ENCODE measurements at regions not wholly inside any gene's neighbourhood (a gene's known extent, or its start where the extent isn't known, plus 50 kb on each side); places are given as distances from the start of the nearest gene placed in this dataset.

GRCh38 chr6:19635728-19636127, 201.4 kb upstream of the ID4 start:
- intact Hi-C loops (cut with DNase I; ENCODE audit: low total_unique reads): no loop called here
- 98 to 100% methylated on average over 2 of the region's 2 CpGs for WGBS, 2 donors
- no peak for DNase-seq (ENCODE audit: low spot score in 2 of 2)
- TF ChIP-seq CTCF (IDR thresholded peaks at IDR 0.05) (no peak), POLR2A (IDR thresholded peaks at IDR 0.05) (no peak)
- no peak overlapping the region for H3K4me3 ChIP-seq (ENCODE audit: low read depth, poor library complexity, severe bottlenecking)

- WGBS, 2 donors: 85 to 91% methylated on average over 1 of the region's 1 CpG
- DNase-seq (ENCODE audit: low spot score in 2 of 2): no peak
- no peak for TF ChIP-seq POLR2A (IDR thresholded peaks at IDR 0.05)
- no peak for TF ChIP-seq CTCF (IDR thresholded peaks at IDR 0.05)
These were observed 200.2 kb upstream of the ID4 start for GRCh38 chr6:19637010-19637409.

GRCh38 chr6:19638931-19639330, 198.2 kb upstream of the ID4 start:
- intact Hi-C loops (cut with DNase I; ENCODE audit: low total_unique reads): no loop called here
- TF ChIP-seq CTCF (IDR thresholded peaks at IDR 0.05): no peak
- TF ChIP-seq POLR2A (IDR thresholded peaks at IDR 0.05): no peak
- no peak overlapping the region for H3K4me3 ChIP-seq (ENCODE audit: low read depth, poor library complexity, severe bottlenecking)
- 91 to 94% methylated on average over 9 of the region's 9 CpGs for WGBS, 2 donors
- DNase-seq (ENCODE audit: low spot score in 2 of 2): no peak

More at GRCh38 chr6:19637010-19637409, 200.2 kb upstream of the ID4 start:
- no peak overlapping the region for H3K4me3 ChIP-seq (ENCODE audit: low read depth, poor library complexity, severe bottlenecking)
- intact Hi-C loops (cut with DNase I; ENCODE audit: low total_unique reads): no loop called here

- no peak for DNase-seq (ENCODE audit: low spot score in 2 of 2)
- no peak overlapping the region for H3K4me3 ChIP-seq (ENCODE audit: low read depth, poor library complexity, severe bottlenecking)
- no peak for TF ChIP-seq CTCF (IDR thresholded peaks at IDR 0.05)
- no peak for TF ChIP-seq POLR2A (IDR thresholded peaks at IDR 0.05)
- 96% methylated on average over 2 of the region's 2 CpGs for WGBS, 2 donors
- intact Hi-C loops (cut with DNase I; ENCODE audit: low total_unique reads): no loop called here
These were observed 193.9 kb upstream of the ID4 start for GRCh38 chr6:19643287-19643686.

GRCh38 chr6:19643713-19644112, 193.5 kb upstream of the ID4 start:
- WGBS, 2 donors: 83 to 95% methylated on average over 2 of the region's 2 CpGs
- TF ChIP-seq POLR2A (IDR thresholded peaks at IDR 0.05) (no peak), CTCF (IDR thresholded peaks at IDR 0.05) (no peak)
- no peak for DNase-seq (ENCODE audit: low spot score in 2 of 2)
- intact Hi-C loops (cut with DNase I; ENCODE audit: low total_unique reads): no loop called here
- no peak overlapping the region for H3K4me3 ChIP-seq (ENCODE audit: low read depth, poor library complexity, severe bottlenecking)

GRCh38 chr6:19655744-19656143, 181.4 kb upstream of the ID4 start:
- TF ChIP-seq POLR2A (IDR thresholded peaks at IDR 0.05) (no peak), CTCF (IDR thresholded peaks at IDR 0.05) (no peak)
- DNase-seq (ENCODE audit: low spot score in 2 of 2): no peak
- 29 to 44% methylated on average over 1 of the region's 1 CpG for WGBS, 2 donors
- intact Hi-C loops (cut with DNase I; ENCODE audit: low total_unique reads): no loop called here
- no peak overlapping the region for H3K4me3 ChIP-seq (ENCODE audit: low read depth, poor library complexity, severe bottlenecking)

All from lower leg skin (tissue), 4 donors.